ENCODE measurements at regions not wholly inside any gene's neighbourhood (a gene's known extent, or its start where the extent isn't known, plus 50 kb on each side); places are given as distances from the start of the nearest gene placed in this dataset.

GRCh38 chr2:62446491-62446890 is 59.5 kb downstream of the TMEM17 start:
- TF ChIP-seq ZBTB33 (IDR thresholded peaks at IDR 0.05), result no peak
- TF ChIP-seq GABPA (IDR thresholded peaks at IDR 0.05 in 1 of 2, conservative IDR thresholded peaks at IDR 0.05 in 1 of 2), result no peak
- no peak for TF ChIP-seq ATF3 (IDR thresholded peaks at IDR 0.05)
- TF ChIP-seq CTCF (IDR thresholded peaks at IDR 0.05; ENCODE audit: low read depth, low read length, missing input control), result no peak
- TF ChIP-seq SP1 (IDR thresholded peaks at IDR 0.05), result no peak

All from liver (tissue), 3 donors.